Endothelial cell of umbilical vein (primary cell): ENCODE measurements at regions not wholly inside any gene's neighbourhood (a gene's known extent, or its start where the extent isn't known, plus 50 kb on each side); places are given as distances from the start of the nearest gene placed in this dataset.

Experiments used
- BruUV-seq: library from RNA; stranded (reverse); fragments of 400-500 nt; replicated peaks from 2 replicates; lab custom pipeline; 2021; lab: Mats Ljungman, UMichigan
- CTCF ChIA-PET: fragments of 300-600, 350-600 bp; sonication (Branson Sonifier 250); formaldehyde crosslinking; loops from one replicate; lab custom pipeline; 2021; ENCODE audit warnings: antibody characterized with exemption, inconsistent platforms; lab: Charles Lee
- POLR2A ChIA-PET: fragments of 300-600, 350-600 bp; sonication (Branson Sonifier 250); formaldehyde crosslinking; loops from one replicate; lab custom pipeline; 2021; ENCODE audit warnings: antibody characterized with exemption, inconsistent platforms; lab: Charles Lee
- DNase-seq: peaks from one replicate; pipeline ENCODE4 v3.0.0-alpha.2; 2011; ENCODE audit warnings: low read depth, low spot score
- FAIRE-seq: peaks from 2 replicates; lab custom pipeline; 2011; peaks lifted over from hg19 to GRCh38; lab: Jason Lieb, UNC
- H2AFZ ChIP-seq: 2 replicates; pipeline ENCODE4 v1.6.0; 2012; ENCODE audit warnings: low read depth, low read length, control low read depth, inconsistent platforms
- H3K27ac ChIP-seq: 2 replicates; pipeline ENCODE4 v1.5.1; 2011; ENCODE audit warnings: low read depth, mild to moderate bottlenecking, control low read depth, low read length, moderate library complexity; ENCODE audit not compliant: insufficient read depth
- H3K27me3 ChIP-seq, 2 experiments: 2 replicates each; pipeline versions ENCODE4 v1.6.0 to v1.6.1; 2011; ENCODE audit warnings: low read length in 2 of 2, mixed read lengths in 1 of 2; ENCODE audit not compliant: control insufficient read depth in 2 of 2, insufficient read depth in 2 of 2
- H3K36me3 ChIP-seq, 2 experiments: 2 replicates in 1 of 2; 3 replicates in 1 of 2; pipeline ENCODE4 v1.5.1; 2011; ENCODE audit warnings: low read length in 2 of 2, mild to moderate bottlenecking in 1 of 2, moderate library complexity in 1 of 2; ENCODE audit not compliant: control insufficient read depth in 2 of 2, insufficient read depth in 2 of 2; ENCODE audit errors: extremely low read depth in 1 of 2
- H3K4me1 ChIP-seq: 3 replicates; pipeline ENCODE4 v1.5.1; 2011; ENCODE audit warnings: mild to moderate bottlenecking, low read length; ENCODE audit not compliant: control insufficient read depth, insufficient read depth; ENCODE audit errors: extremely low read depth
- H3K4me2 ChIP-seq: 2 replicates; pipeline ENCODE4 v1.6.1; 2011; ENCODE audit warnings: low read length, control low read depth, mixed read lengths; ENCODE audit not compliant: insufficient read depth
- H3K4me3 ChIP-seq, 3 experiments: fragments of 200-600 bp in 1 of 3; sonication (generic), shearing (Covaris generic) in 1 of 3; replicated peaks in 1 of 3; 2 replicates each; pipeline ENCODE4 v1.5.1; 2011 to 2016; ENCODE audit warnings: control low read depth in 3 of 3, low read length in 3 of 3, mild to moderate bottlenecking in 2 of 3, inconsistent platforms in 1 of 3, low read depth in 1 of 3, moderate library complexity in 1 of 3; ENCODE audit not compliant: insufficient read depth in 1 of 3
- H3K79me2 ChIP-seq: 2 replicates; pipeline ENCODE4 v1.6.0; 2012; ENCODE audit warnings: low read length, inconsistent platforms; ENCODE audit not compliant: control insufficient read depth, insufficient read depth
- H3K9ac ChIP-seq: replicated peaks from 2 replicates; pipeline ENCODE3; 2011; ENCODE audit warnings: low read length, control low read depth; ENCODE audit not compliant: insufficient read depth; ENCODE audit errors: extremely low read depth
- H3K9me1 ChIP-seq: replicated peaks from 3 replicates; pipeline ENCODE4 v1.6.0; 2011; ENCODE audit warnings: mild to moderate bottlenecking, low read length; ENCODE audit not compliant: control insufficient read depth, insufficient read depth; ENCODE audit errors: extremely low read depth
- H3K9me3 ChIP-seq: replicated peaks from 2 replicates; pipeline ENCODE4 v1.5.1; 2012; ENCODE audit warnings: low read length, inconsistent platforms; ENCODE audit not compliant: control insufficient read depth, insufficient read depth
- H4K20me1 ChIP-seq: replicated peaks from 2 replicates; pipeline ENCODE3; 2011; ENCODE audit warnings: mild to moderate bottlenecking, low read length; ENCODE audit not compliant: control insufficient read depth, insufficient read depth; ENCODE audit errors: extremely low read depth
- CTCF ChIP-seq, 2 donors: IDR thresholded peaks; 1 replicate in 1 of 2; 2 replicates in 1 of 2; pipeline ENCODE4 v1.5.1; 2011; ENCODE audit warnings: low read length in 2 of 2, mild to moderate bottlenecking in 2 of 2, moderate library complexity in 2 of 2, control low read depth in 1 of 2, inconsistent platforms in 1 of 2, low read depth in 1 of 2; ENCODE audit not compliant: insufficient read depth in 1 of 2; ENCODE audit errors: extremely low read depth in 1 of 2
- EZH2 ChIP-seq: IDR thresholded peaks from 2 replicates; pipeline ENCODE4 v1.6.1; 2012; ENCODE audit warnings: borderline replicate concordance, low read depth, mild to moderate bottlenecking, moderate library complexity, low read length, inconsistent platforms; ENCODE audit not compliant: severe bottlenecking
- FOS ChIP-seq: IDR thresholded peaks from 2 replicates; pipeline ENCODE4 v1.6.1; 2011; ENCODE audit warnings: mild to moderate bottlenecking, low read length, moderate library complexity, borderline replicate concordance; ENCODE audit not compliant: insufficient read depth
- GATA2 ChIP-seq: IDR thresholded peaks from 2 replicates; pipeline ENCODE4 v1.7.0; 2011; ENCODE audit warnings: low read depth, mild to moderate bottlenecking, moderate library complexity, mixed read lengths, low read length; ENCODE audit not compliant: insufficient read length, insufficient read depth
- JUN ChIP-seq: IDR thresholded peaks from 2 replicates; pipeline ENCODE4 v1.6.1; 2011; ENCODE audit warnings: borderline replicate concordance, low read depth; ENCODE audit not compliant: insufficient read length, insufficient read depth
- MAX ChIP-seq: IDR thresholded peaks from 2 replicates; pipeline ENCODE4 v1.6.1; 2011; ENCODE audit not compliant: insufficient read depth, insufficient read length
- MYC ChIP-seq: IDR thresholded peaks from one replicate; pipeline ENCODE4 v1.6.1; 2011; ENCODE audit warnings: mild to moderate bottlenecking, low read depth, low read length
- POLR2A ChIP-seq: IDR thresholded peaks from 2 replicates; pipeline ENCODE4 v1.6.1; 2012; ENCODE audit warnings: low read depth, mild to moderate bottlenecking, control low read depth, low read length
- POLR2AphosphoS5 ChIP-seq: IDR thresholded peaks from 2 replicates; pipeline ENCODE4 v1.6.1; 2012; ENCODE audit warnings: low read depth, mild to moderate bottlenecking, control low read depth, low read length, moderate library complexity; ENCODE audit not compliant: insufficient read depth
- dilution Hi-C: fragments of 300-500 bp; cut with MboI; formaldehyde crosslinking; loops from one replicate; pipeline ENCODE4 v1.15.0; 2019; ENCODE audit warnings: low sequenced_read_pairs; ENCODE audit not compliant: extremely low pct_ligation_motif_present
- intact Hi-C: fragments of 100-400 bp; cut with micrococcal nuclease; formaldehyde crosslinking; loops from one replicate; pipeline ENCODE4 v1.10.0; 2022

GRCh38 chr2:187853381-187853791 lies 299.2 kb upstream of the TFPI start:
- DNase-seq, result peak; percentile 15

GRCh38 chr2:187854801-187855200 lies 300.6 kb upstream of the TFPI start:
- H3K4me2 ChIP-seq, result no peak overlapping the region
- no peaks in the 10 kb centered on the region for H3K4me1 ChIP-seq
- H3K9ac ChIP-seq, result no peak overlapping the region
- dilution Hi-C loops, result no loop called here
- no TSS peak for BruUV-seq
- H3K9me1 ChIP-seq, result no peaks in the 10 kb centered on the region
- POLR2A ChIA-PET, result no interaction called here
- no peak overlapping the region for H2AFZ ChIP-seq
- intact Hi-C loops, result no loop called here
- no peaks in the 10 kb centered on the region for H3K36me3 ChIP-seq
- H3K79me2 ChIP-seq, result no peaks in the 10 kb centered on the region
- no peaks in the 10 kb centered on the region for H3K9me3 ChIP-seq
- FAIRE-seq (no peak), DNase-seq (no peak)
- H3K27me3 ChIP-seq, result no peaks in the 10 kb centered on the region
- H3K27ac ChIP-seq, result no peak overlapping the region
- CTCF ChIA-PET, result interaction anchor here (0.6 to 2.0 kb wide), 5 partner anchors 12 to 274 kb away, joined by 3 to 6 read pairs (median 4); no protein-coding TSS in a partner anchor
- H4K20me1 ChIP-seq, result no peaks in the 10 kb centered on the region
- TF ChIP-seq EZH2 (no peak), CTCF (IDR thresholded peaks at IDR 0.05; ENCODE audit: extremely low read depth in 1 of 2, insufficient read depth in 1 of 2, low read depth in 1 of 2, low read length in 2 of 2) (no peak), POLR2AphosphoS5 (no peak), FOS (no peak), MAX (no peak), POLR2A (no peak), JUN (no peak), MYC (no peak), GATA2 (no peak)
- no peak overlapping the region for H3K4me3 ChIP-seq

More at GRCh38 chr2:187853381-187853791, 299.2 kb upstream of the TFPI start:
- no peaks in the 10 kb centered on the region for H3K27me3 ChIP-seq
- no peak overlapping the region for H2AFZ ChIP-seq
- H3K79me2 ChIP-seq, result no peaks in the 10 kb centered on the region
- H3K4me1 ChIP-seq, result no peaks in the 10 kb centered on the region
- TF ChIP-seq POLR2AphosphoS5 (no peak), CTCF (IDR thresholded peaks at IDR 0.05; ENCODE audit: extremely low read depth in 1 of 2, insufficient read depth in 1 of 2, low read depth in 1 of 2, low read length in 2 of 2) (no peak), POLR2A (no peak)
- H3K27ac ChIP-seq, result no peak overlapping the region
- H3K9ac ChIP-seq, result no peak overlapping the region
- POLR2A ChIA-PET, result no interaction called here
- no peaks in the 10 kb centered on the region for H3K36me3 ChIP-seq
- FAIRE-seq, result no peak
- intact Hi-C loops (no loop called here), dilution Hi-C loops (no loop called here)
- no peaks in the 10 kb centered on the region for H3K9me3 ChIP-seq
- no peak overlapping the region for H3K4me2 ChIP-seq
- CTCF ChIA-PET, result interaction anchor here (1.1 to 1.6 kb wide), 3 partner anchors 10 to 271 kb away, joined by 3 to 6 read pairs (median 4); no protein-coding TSS in a partner anchor
- H3K9me1 ChIP-seq, result no peaks in the 10 kb centered on the region
- H3K4me3 ChIP-seq, result no peak overlapping the region
- BruUV-seq, result no TSS peak
- no peaks in the 10 kb centered on the region for H4K20me1 ChIP-seq
